HG03558 (cell line): ENCODE measurements at regions not wholly inside any gene's neighbourhood (a gene's known extent, or its start where the extent isn't known, plus 50 kb on each side); places are given as distances from the start of the nearest gene placed in this dataset.
"Not testable (repeated sequence)": the region's sequence is repeated elsewhere in the genome, so short reads cannot be mapped to it uniquely, and the experiment has no call there.

ENCODE experiments used
- ATAC-seq: cut with Tn5 transposase; IDR thresholded peaks from one replicate; pipeline ENCODE4 v1.9.1; 2021; ENCODE audit warnings: moderate number of reproducible peaks; ENCODE audit not compliant: unreplicated experiment; ENCODE audit errors: extremely low read depth

GRCh38 chr4:64870558-64870957, 461.3 kb upstream of the TECRL start:
- ATAC-seq = no peak

DNA sequence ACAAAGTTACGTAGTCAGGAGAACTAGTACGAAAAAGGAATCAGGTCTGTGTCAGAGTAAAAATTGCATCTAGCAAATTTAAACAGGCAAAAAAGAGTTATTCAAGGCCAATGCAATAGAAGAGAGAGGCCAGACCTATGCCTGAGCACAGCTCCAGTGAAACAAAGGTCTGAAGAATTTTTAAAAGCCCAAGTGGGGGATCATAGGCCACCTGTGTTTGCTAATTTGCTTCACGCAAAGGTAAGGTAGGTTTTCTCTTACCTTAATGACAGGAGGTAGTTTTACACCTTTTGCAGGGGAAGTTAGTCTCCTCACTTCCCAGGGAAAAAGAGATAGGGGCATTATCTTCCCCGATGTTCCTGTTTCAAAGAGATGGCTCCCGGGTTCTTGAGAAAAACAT, 448.6 kb upstream of the TECRL start:
- ATAC-seq = no peak

DNA sequence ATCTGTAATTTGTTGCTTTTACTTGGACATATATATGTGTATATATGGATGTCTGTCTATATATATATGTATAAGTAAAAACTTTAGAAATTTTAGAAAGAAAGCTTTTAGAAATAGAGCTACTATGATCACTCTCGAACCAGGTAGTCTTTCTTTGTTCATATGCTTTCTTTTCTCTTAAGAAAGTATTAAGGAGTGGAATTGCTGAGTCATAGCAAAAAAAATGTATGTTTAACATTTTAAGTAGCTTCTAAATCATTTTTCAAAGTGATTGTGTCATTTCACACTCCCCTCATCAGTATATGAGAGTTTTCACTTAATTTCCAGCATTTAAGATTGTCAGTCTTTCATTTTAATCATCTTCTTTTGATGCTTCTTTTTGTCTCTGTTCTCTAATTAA, 447.9 kb upstream of the TECRL start:
- ATAC-seq = no peak

DNA sequence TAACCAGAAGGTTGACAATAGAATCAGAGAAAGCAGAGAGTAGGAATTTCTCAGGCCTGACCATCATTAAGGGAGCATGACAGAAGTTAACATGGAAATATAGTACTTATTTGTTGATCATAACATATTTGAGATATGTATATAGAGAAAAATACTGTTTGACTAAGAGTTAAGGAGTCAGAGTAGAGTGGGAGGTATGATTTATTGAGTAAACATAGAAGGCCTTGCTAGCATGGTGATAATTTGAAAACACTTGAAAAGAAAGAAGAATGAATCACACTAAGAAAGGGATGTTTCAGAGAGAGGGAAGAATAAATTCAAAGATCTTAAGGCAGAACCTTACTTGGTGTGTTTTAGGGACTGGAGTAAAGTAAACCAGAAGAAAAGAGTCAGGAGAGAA, 437.2 kb upstream of the TECRL start:
- ATAC-seq = no peak

DNA sequence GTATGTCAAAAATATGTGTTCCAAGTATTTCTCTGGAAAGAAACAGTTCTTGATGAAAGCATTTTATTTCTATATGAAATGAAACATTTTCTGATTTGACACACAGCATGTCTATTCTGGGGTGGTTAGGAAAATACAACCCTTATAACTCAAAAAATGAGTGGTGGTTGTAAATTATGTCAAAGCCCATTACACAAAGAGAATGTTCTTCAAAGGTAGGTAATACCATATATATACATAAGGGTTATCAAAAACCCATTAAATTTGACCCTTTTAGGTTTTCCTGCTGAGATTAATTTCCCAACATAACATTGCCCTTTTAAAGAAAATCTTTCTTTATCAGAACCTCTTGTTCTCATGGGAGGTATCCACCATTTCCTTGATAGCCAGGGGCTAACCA, 420.5 kb upstream of the TECRL start:
- no peak for ATAC-seq

- no peak for ATAC-seq
Measured at GRCh38 chr4:64824591-64824990, 415.3 kb upstream of the TECRL start.

GRCh38 chr4:64822405-64822804, 413.2 kb upstream of the TECRL start:
- ATAC-seq = no peak

- ATAC-seq = no peak
Measured at GRCh38 chr4:64821219-64821976, 412.1 kb upstream of the TECRL start.

DNA sequence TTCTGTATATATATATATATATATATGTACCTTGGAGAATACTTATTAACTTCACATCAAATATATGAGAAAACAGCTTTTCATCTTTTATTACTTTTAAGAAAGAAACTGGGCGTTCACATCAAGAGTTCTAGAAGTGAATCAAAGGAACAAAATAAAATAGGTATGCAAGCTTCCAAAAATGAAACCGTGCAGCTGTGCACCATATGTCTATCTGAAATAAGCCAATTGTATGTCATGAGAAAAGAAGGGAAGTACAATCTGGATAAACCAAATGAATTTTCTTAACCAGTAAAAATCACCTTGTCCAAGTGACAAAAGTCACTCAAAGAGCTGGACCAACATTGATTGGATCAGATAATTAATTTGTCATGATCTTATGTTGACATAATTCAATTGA, 405.4 kb upstream of the TECRL start:
- no peak for ATAC-seq

- no peak for ATAC-seq
Measured at GRCh38 chr4:64807821-64808220, 398.6 kb upstream of the TECRL start.

DNA sequence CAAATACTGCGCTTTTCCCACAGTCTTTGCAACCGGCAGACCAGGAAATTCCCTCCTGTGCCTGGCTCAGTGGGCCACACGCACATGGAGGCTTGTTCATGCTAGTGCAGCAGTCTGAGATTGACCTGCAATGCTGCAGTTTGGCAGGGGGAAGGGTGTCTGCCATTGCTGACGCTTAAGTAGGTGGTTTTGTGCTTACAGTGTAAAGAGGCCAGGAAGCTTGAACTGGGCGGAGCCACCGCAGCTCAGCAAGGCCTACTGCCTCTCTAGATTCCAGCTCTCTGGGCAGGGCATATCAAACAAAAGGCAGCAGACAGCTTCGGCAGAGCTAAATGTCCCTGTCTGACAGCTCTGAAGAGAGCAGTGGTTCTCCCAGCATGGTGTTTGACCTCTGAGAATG, 390.5 kb upstream of the TECRL start:
- no peak for ATAC-seq

DNA sequence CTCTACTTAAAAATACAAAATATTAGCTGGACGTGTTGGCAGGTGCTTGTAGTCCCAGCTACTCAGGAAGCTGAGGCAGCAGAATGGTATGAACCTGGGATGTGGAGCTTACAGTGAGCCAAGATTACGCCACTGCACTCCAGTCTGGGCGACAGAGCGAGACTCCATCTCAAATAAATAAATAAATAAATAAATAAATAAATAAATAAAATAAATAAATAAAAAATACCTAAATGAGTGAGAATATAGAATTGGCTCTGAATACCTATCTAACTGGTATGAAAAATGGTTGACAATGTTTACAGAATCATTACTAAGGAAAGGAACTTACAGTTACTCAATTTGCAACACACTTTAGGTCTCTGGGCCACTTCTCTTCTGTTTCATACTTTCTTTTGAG, 389.6 kb upstream of the TECRL start:
- not testable (repeated sequence) for ATAC-seq

GRCh38 chr4:64796581-64796980, 387.3 kb upstream of the TECRL start:
- ATAC-seq = no peak

DNA sequence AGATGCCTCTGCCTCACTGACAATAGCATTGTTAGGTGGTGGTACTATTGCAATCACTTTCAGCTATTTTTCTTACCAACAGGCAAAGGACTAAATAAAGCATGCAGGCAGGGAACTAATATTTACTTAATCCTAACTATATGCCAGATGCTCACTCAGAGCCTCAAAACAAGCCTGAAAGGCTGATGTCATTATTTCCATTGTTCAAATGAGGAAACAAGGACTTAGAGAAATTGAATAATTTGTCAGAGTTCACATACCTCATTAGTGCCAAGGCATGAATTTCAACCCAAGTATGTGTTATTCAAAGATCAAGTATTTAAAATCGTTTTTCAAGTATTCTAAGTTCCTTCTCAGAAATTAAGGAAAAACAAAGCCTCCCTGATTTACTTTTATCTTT, 374.9 kb upstream of the TECRL start:
- ATAC-seq = no peak

DNA sequence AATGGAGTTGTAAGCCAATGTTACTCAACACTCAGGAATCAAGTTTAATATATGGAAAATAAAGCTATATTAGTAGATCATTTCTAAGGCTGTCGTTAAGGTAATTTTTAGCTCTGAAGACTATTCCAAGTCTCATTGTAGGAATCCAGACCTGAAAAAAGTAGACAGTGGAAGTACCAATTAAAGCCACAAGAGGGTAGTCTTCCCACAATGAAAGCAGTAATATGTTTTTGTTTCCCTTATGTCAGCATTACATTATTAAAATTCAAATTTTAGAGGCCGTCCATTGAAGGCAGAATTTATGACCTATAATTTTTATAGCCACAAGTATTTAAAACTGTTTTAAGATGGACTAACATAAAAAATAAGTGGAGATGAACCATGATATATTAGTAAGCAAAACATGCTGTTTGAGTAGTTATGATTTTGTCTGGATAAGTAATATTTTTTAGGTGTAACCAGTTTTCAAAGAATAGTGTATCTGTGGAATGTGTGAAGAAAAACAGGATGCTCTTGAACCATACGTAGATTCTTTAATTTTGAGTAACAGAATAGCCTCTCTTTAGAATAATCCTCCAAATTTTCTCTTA, 372.6 kb upstream of the TECRL start:
- no peak for ATAC-seq

DNA sequence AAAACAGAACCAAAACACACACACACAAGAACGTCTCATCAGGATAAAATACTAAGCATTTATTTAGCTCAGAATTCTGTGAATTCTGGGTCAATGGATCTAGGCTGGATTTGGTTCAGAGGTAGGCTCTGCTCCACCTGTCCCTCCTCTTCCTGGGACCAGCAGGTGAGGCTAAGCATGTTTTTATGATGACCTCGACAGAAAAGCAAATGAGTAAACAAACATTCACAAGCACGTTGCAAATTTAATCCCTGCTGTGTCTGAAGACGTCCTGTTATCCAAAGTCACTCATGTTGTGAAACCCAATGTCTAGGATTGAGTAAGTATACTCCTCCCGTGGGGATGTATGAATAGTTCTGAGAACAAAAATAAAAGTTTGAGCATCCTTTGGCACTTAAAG, 371.4 kb upstream of the TECRL start:
- ATAC-seq = no peak

GRCh38 chr4:64777286-64777685, 368.0 kb upstream of the TECRL start:
- ATAC-seq = no peak

DNA sequence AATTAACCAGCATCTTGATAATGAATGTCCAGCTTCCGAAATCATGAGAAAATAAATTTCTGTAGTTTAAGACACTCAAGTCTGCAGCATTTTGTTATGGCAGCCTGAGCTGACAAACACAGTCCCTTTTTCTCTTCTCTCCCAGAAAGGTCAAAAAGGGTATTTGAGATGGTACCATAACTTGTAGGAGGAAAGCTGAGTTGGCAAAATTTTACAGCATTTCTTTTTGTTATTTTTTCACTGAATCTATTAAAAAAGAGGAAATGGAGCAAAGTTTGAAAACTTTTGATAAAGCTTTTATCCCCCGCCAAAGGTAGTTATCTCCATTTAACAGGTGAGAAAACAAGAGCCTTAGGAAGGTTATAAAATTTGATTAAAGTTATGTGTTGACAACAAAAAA, 367.6 kb upstream of the TECRL start:
- ATAC-seq = no peak

DNA sequence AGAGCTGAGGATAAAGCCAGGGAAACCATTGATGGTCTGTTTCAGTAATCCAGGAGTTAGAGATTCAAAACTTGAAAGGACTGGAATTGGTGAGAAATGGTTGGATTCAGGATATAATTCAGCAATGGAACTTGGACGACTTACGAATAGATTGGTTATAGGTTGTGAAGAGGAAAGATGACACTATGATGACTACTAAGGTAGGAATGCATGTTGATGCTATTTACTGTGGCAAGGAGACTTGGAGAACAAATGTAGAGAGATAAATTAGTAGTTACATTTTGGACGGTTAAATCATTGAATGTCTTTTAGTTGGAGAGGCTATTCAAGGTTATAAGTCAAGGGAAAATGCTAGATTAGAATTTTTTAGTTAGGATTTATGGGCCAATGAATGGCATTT, 365.4 kb upstream of the TECRL start:
- ATAC-seq = no peak

DNA sequence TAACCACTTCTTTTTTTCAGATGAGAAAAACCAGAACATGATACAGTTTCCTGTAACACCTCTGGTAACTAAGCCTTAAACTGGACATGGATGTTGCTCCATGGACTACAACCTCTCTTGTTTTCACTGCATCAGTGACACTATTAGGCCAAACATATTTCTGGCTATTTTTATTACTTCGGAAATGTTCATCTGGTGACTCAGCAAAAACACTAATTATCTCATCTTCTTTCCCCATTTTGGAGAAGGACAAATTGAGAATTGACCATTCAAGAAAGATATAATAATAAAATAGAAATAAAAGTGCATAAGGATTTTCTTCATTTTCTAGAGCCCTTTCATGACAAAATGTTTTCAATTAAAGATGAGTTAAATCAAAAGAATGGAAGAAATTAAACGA, 361.9 kb upstream of the TECRL start:
- ATAC-seq = no peak

- ATAC-seq = no peak
Measured at GRCh38 chr4:64767547-64767946, 358.3 kb upstream of the TECRL start.

- ATAC-seq = no peak
Measured at GRCh38 chr4:64766565-64766964, 357.3 kb upstream of the TECRL start.
